Effector memory CD4-positive, alpha-beta T cell (primary cell): ENCODE measurements at regions not wholly inside any gene's neighbourhood (a gene's known extent, or its start where the extent isn't known, plus 50 kb on each side); places are given as distances from the start of the nearest gene placed in this dataset.
"Not testable (repeated sequence)": the region's sequence is repeated elsewhere in the genome, so short reads cannot be mapped to it uniquely, and the experiment has no call there.

Source experiments
- DNase-seq, 3 donors: peaks; one replicate each; pipeline ENCODE4 v3.0.0-alpha.2; 2020
- H3K27ac ChIP-seq: 2 replicates; pipeline ENCODE4 v1.7.0; 2013; ENCODE audit warnings: mild to moderate bottlenecking, low read length, moderate library complexity; ENCODE audit not compliant: insufficient read depth, poor library complexity, severe bottlenecking
- H3K27me3 ChIP-seq: replicated peaks from 2 replicates; pipeline ENCODE4 v1.7.0; 2013; ENCODE audit warnings: mild to moderate bottlenecking, low read length; ENCODE audit not compliant: insufficient read depth, control insufficient read depth, poor library complexity, severe bottlenecking
- H3K36me3 ChIP-seq: 2 replicates; pipeline ENCODE4 v1.7.0; 2013; ENCODE audit warnings: mild to moderate bottlenecking, low read length, moderate library complexity; ENCODE audit not compliant: control insufficient read depth, insufficient read depth
- H3K4me1 ChIP-seq: 2 replicates; pipeline ENCODE4 v1.7.0; 2013; ENCODE audit warnings: low read length, mild to moderate bottlenecking; ENCODE audit not compliant: control insufficient read depth, insufficient read depth, poor library complexity, severe bottlenecking
- H3K4me3 ChIP-seq: 2 replicates; pipeline ENCODE4 v1.7.0; 2013; ENCODE audit warnings: low read length, low read depth, mild to moderate bottlenecking; ENCODE audit not compliant: insufficient read depth, poor library complexity, severe bottlenecking
- H3K9me3 ChIP-seq: 2 replicates; pipeline ENCODE4 v1.7.0; 2013; ENCODE audit warnings: mild to moderate bottlenecking, low read length, moderate library complexity; ENCODE audit not compliant: control insufficient read depth

GRCh38 chr2:71926089-71926447, 221.6 kb downstream of the CYP26B1 start:
- no peaks in the 10 kb centered on the region for H3K36me3 ChIP-seq
- no peaks in the 10 kb centered on the region for H3K9me3 ChIP-seq
- H3K27me3 ChIP-seq: no peaks in the 10 kb centered on the region
- DNase-seq: no peak
- no peak overlapping the region for H3K27ac ChIP-seq
- H3K4me1 ChIP-seq: no peaks in the 10 kb centered on the region
- no peak overlapping the region for H3K4me3 ChIP-seq

- Histone ChIP-seq H3K4me3 (no peak overlapping the region), H3K9me3 (no peaks in the 10 kb centered on the region), H3K27me3 (no peaks in the 10 kb centered on the region), H3K27ac (no peak overlapping the region), H3K4me1 (no peaks in the 10 kb centered on the region), H3K36me3 (no peaks in the 10 kb centered on the region)
- no peak for DNase-seq
Observed at GRCh38 chr2:71925268-71926088, 222.2 kb downstream of the CYP26B1 start.

- H3K4me3 ChIP-seq: no peak overlapping the region
- H3K4me1 ChIP-seq: no peaks in the 10 kb centered on the region
- no peak overlapping the region for H3K27ac ChIP-seq
- no peaks in the 10 kb centered on the region for H3K27me3 ChIP-seq
- H3K9me3 ChIP-seq: no peaks in the 10 kb centered on the region
- no peaks in the 10 kb centered on the region for H3K36me3 ChIP-seq
- peak in 1 of 3 donors; percentile 18 for DNase-seq
Observed at GRCh38 chr2:71923887-71924533, 223.7 kb downstream of the CYP26B1 start.

GRCh38 chr2:71923143-71923525, 224.5 kb downstream of the CYP26B1 start:
- DNase-seq: no peak
- H3K4me1 ChIP-seq: no peaks in the 10 kb centered on the region
- no peaks in the 10 kb centered on the region for H3K9me3 ChIP-seq
- no peak overlapping the region for H3K27ac ChIP-seq
- no peak overlapping the region for H3K4me3 ChIP-seq
- H3K36me3 ChIP-seq: no peaks in the 10 kb centered on the region
- no peaks in the 10 kb centered on the region for H3K27me3 ChIP-seq

GRCh38 chr2:71922499-71923142, 225.0 kb downstream of the CYP26B1 start:
- H3K4me3 ChIP-seq: no peak overlapping the region
- no peaks in the 10 kb centered on the region for H3K9me3 ChIP-seq
- no peak for DNase-seq
- H3K27me3 ChIP-seq: no peaks in the 10 kb centered on the region
- H3K27ac ChIP-seq: no peak overlapping the region
- H3K4me1 ChIP-seq: no peaks in the 10 kb centered on the region
- no peaks in the 10 kb centered on the region for H3K36me3 ChIP-seq

- Histone ChIP-seq H3K36me3 (no peaks in the 10 kb centered on the region), H3K27ac (no peak overlapping the region), H3K4me1 (no peaks in the 10 kb centered on the region), H3K4me3 (no peak overlapping the region), H3K27me3 (no peaks in the 10 kb centered on the region), H3K9me3 (no peaks in the 10 kb centered on the region)
- DNase-seq: no peak
Observed at GRCh38 chr2:71922091-71922490, 225.6 kb downstream of the CYP26B1 start.

GRCh38 chr2:71920819-71921218, 226.8 kb downstream of the CYP26B1 start:
- not testable (repeated sequence) for H3K4me3 ChIP-seq, H3K27ac ChIP-seq, H3K27me3 ChIP-seq, DNase-seq, H3K9me3 ChIP-seq, H3K36me3 ChIP-seq, H3K4me1 ChIP-seq

GRCh38 chr2:71919708-71920107, 228.0 kb downstream of the CYP26B1 start:
- no peak for DNase-seq
- Histone ChIP-seq H3K4me3 (no peak overlapping the region), H3K27me3 (no peaks in the 10 kb centered on the region), H3K4me1 (no peaks in the 10 kb centered on the region), H3K27ac (no peak overlapping the region), H3K9me3 (no peaks in the 10 kb centered on the region), H3K36me3 (no peaks in the 10 kb centered on the region)

GRCh38 chr2:71910277-71910676, 237.4 kb downstream of the CYP26B1 start:
- H3K27me3 ChIP-seq: peaks cover 3% of the 10 kb centered on the region
- no peaks in the 10 kb centered on the region for H3K36me3 ChIP-seq
- no peaks in the 10 kb centered on the region for H3K4me1 ChIP-seq
- DNase-seq: no peak
- H3K9me3 ChIP-seq: no peaks in the 10 kb centered on the region
- H3K4me3 ChIP-seq: no peak overlapping the region
- H3K27ac ChIP-seq: no peak overlapping the region

GRCh38 chr2:71908798-71909197, 238.9 kb downstream of the CYP26B1 start:
- H3K4me1 ChIP-seq: no peaks in the 10 kb centered on the region
- DNase-seq: no peak
- H3K27ac ChIP-seq: no peak overlapping the region
- H3K9me3 ChIP-seq: no peaks in the 10 kb centered on the region
- H3K4me3 ChIP-seq: no peak overlapping the region
- H3K36me3 ChIP-seq: no peaks in the 10 kb centered on the region
- peaks cover 3% of the 10 kb centered on the region for H3K27me3 ChIP-seq
